HG03520 (cell line): ENCODE measurements at regions not wholly inside any gene's neighbourhood (a gene's known extent, or its start where the extent isn't known, plus 50 kb on each side); places are given as distances from the start of the nearest gene placed in this dataset.

Experiments used
- ATAC-seq: cut with Tn5 transposase; IDR thresholded peaks from one replicate; pipeline ENCODE4 v1.9.1; 2021; ENCODE audit warnings: mild to moderate bottlenecking, moderate library complexity; ENCODE audit not compliant: unreplicated experiment

GRCh38 chr17:77320044-77320440, 179.3 kb downstream of the SEC14L1 start:
- no peak for ATAC-seq

- no peak for ATAC-seq
Measured at GRCh38 chr17:77320485-77321256, 179.9 kb downstream of the SEC14L1 start.

- no peak for ATAC-seq
Measured at GRCh38 chr17:77321649-77322513, 181.1 kb downstream of the SEC14L1 start.

GRCh38 chr17:77322514-77323412, 182.0 kb downstream of the SEC14L1 start:
- no peak for ATAC-seq

- no peak for ATAC-seq
Measured at GRCh38 chr17:77323413-77324171, 182.8 kb downstream of the SEC14L1 start.

- ATAC-seq: no peak
Measured at GRCh38 chr17:77324227-77324626, 183.5 kb downstream of the SEC14L1 start.

GRCh38 chr17:77325577-77326075, 184.9 kb downstream of the SEC14L1 start:
- ATAC-seq: no peak

- no peak for ATAC-seq
Measured at GRCh38 chr17:77326076-77326591, 185.4 kb downstream of the SEC14L1 start.

GRCh38 chr17:77326636-77327035, 185.9 kb downstream of the SEC14L1 start:
- ATAC-seq: no peak

- ATAC-seq: no peak
Measured at GRCh38 chr17:77327181-77327565, 186.4 kb downstream of the SEC14L1 start.

- ATAC-seq: no peak
Measured at GRCh38 chr17:77327566-77328464, 187.0 kb downstream of the SEC14L1 start.

GRCh38 chr17:77328823-77329740, 188.3 kb downstream of the SEC14L1 start:
- ATAC-seq: no peak

- no peak for ATAC-seq
Measured at GRCh38 chr17:77329741-77330531, 189.2 kb downstream of the SEC14L1 start.

GRCh38 chr17:77330602-77331081, 189.9 kb downstream of the SEC14L1 start:
- ATAC-seq: no peak

- ATAC-seq: peak; percentile 70
Measured at GRCh38 chr17:77331301-77331864, 190.6 kb downstream of the SEC14L1 start.
